ENCODE measurements at regions not wholly inside any gene's neighbourhood (a gene's known extent, or its start where the extent isn't known, plus 50 kb on each side); places are given as distances from the start of the nearest gene placed in this dataset.

DNA sequence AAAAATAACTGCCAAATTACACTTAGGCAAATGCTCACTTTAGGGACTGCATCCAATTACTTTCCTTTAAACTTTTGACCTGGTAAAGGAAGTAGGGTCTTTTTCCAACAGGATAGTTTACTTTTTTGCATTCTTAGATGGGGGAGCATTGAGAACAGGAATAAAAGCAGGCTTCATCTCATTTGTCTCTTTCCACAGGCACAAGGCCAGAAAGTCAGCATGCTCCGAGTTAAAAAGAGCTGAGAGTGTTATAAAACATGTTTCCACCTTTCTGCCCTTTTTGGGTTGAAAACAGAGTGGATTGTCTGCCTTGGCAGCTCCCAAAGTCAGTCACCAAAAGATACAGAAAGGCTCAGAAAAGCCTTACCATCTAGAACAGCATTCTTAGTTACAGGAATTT is 404.9 kb upstream of the ALCAM start:
- TF ChIP-seq, protein P1, sequence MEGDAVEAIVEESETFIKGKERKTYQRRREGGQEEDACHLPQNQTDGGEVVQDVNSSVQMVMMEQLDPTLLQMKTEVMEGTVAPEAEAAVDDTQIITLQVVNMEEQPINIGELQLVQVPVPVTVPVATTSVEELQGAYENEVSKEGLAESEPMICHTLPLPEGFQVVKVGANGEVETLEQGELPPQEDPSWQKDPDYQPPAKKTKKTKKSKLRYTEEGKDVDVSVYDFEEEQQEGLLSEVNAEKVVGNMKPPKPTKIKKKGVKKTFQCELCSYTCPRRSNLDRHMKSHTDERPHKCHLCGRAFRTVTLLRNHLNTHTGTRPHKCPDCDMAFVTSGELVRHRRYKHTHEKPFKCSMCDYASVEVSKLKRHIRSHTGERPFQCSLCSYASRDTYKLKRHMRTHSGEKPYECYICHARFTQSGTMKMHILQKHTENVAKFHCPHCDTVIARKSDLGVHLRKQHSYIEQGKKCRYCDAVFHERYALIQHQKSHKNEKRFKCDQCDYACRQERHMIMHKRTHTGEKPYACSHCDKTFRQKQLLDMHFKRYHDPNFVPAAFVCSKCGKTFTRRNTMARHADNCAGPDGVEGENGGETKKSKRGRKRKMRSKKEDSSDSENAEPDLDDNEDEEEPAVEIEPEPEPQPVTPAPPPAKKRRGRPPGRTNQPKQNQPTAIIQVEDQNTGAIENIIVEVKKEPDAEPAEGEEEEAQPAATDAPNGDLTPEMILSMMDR (IDR thresholded peaks at IDR 0.05), result no peak
- no peak for TF ChIP-seq POLR2A (IDR thresholded peaks at IDR 0.05)
